ENCODE measurements at regions not wholly inside any gene's neighbourhood (a gene's known extent, or its start where the extent isn't known, plus 50 kb on each side); places are given as distances from the start of the nearest gene placed in this dataset.

GRCh38 chr13:42392180-42392579 is 120.2 kb downstream of the AKAP11 start:
- H3K9me3 ChIP-seq (replicated peaks; ENCODE audit: control insufficient read depth, insufficient read depth, low read depth, low read length), result no peaks in the 10 kb centered on the region
- DNase-seq (ENCODE audit: extremely low read depth in 1 of 4, low spot score in 3 of 4) (no peak), FAIRE-seq (no peak), ATAC-seq (no peak)
- no peaks in the 10 kb centered on the region for H3K9me1 ChIP-seq (ENCODE audit: control insufficient read depth, insufficient read depth, low read length)
- peaks cover 0 to 4% of the 10 kb centered on the region in 2 experiments; a peak in 1 of 5 replicates for H3K27me3 ChIP-seq (ENCODE audit: control insufficient read depth in 2 of 2, insufficient read depth in 2 of 2, low read length in 2 of 2)
- no peaks in the 10 kb centered on the region for H3K36me3 ChIP-seq (ENCODE audit: control insufficient read depth, insufficient read depth, low read length)
- no TSS peak for BruUV-seq (replicated peaks)
- no peak overlapping the region for H2AFZ ChIP-seq (ENCODE audit: low read depth, low read length)
- no peaks in the 10 kb centered on the region; a peak in 1 of 5 replicates for H3K4me1 ChIP-seq (replicated peaks in 1 of 2; ENCODE audit: control insufficient read depth in 2 of 2, insufficient read depth in 2 of 2, low read length in 2 of 2)
- H4K20me1 ChIP-seq (replicated peaks; ENCODE audit: control insufficient read depth, insufficient read depth, low read length), result no peaks in the 10 kb centered on the region
- CTCF ChIA-PET (ENCODE audit: low intra/inter-chr PET ratio), result no interaction called here
- no peak overlapping the region for H3K9ac ChIP-seq (ENCODE audit: insufficient read depth in 1 of 2, low read depth in 2 of 2, low read length in 2 of 2)
- in situ Hi-C loops (cut with MboI) (no loop called here), intact Hi-C loops (cut with micrococcal nuclease) (no loop called here)
- POLR2A ChIA-PET, result interaction anchor here (0.7 kb wide), 1 partner anchor 52 kb away, joined by 4 read pairs; no protein-coding TSS in a partner anchor
- no peak overlapping the region for H3K4me2 ChIP-seq (ENCODE audit: insufficient read depth, low read length)
- TF ChIP-seq TOE1 (IDR thresholded peaks at IDR 0.05; ENCODE audit: borderline replicate concordance) (no peak), TOE1 (CRISPR knock-in tag; IDR thresholded peaks at IDR 0.05; ENCODE audit: borderline replicate concordance, low read depth) (no peak)
- no peaks in the 10 kb centered on the region for H3K79me2 ChIP-seq (ENCODE audit: control insufficient read depth, insufficient read depth, low read length)
- H3K27ac ChIP-seq (ENCODE audit: extremely low read depth, low read depth, low read length), result no peak overlapping the region
- H3K4me3 ChIP-seq, result no peak overlapping the region
- no CpG with 5 or more reads among the region's 1 CpG for WGBS (ENCODE audit: insufficient coverage, low coverage, missing lambda C conversion rate)

DNA sequence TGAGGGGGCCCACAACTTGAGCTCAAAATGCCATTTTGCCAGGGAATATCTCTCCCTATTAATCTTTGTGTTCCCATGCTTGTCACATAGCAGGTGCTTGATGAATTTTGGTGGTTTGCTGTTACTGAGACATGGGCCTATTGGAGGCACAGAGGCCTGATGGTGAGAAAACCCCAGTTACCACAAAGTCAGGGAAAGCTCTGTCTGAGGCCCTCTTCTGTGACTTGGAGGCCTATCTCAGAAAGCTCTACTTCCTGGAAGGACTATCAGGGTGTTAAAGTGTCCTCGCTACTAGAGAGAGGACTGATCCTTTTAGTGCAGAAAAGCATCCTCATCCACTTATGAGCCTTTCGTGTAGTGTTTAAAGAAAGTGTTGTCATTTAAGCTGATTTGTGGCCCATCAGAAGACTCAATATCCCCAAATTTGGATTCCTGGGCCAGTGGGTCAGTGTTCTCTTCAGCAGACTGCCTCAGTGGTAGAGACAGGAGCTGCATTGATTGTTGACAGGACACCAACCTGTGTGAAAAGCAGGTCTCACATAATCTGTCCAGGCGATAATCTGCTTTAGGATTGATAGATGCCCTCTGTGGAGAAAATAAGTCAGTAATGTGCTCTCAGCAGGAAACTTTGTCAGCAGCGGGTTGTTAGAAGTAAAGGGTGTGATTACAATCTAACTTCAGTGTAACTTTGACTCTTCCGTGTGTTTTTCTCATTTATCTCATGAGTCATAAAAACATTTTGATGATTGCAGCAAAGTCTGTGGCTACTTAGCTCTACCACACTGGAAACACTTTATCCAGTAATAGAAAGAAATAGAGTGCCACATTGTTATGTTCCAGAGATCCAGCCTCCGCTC is 121.0 kb downstream of the AKAP11 start:
- POLR2A ChIA-PET, result interaction anchor here (0.7 kb wide), 1 partner anchor 51 kb away, joined by 4 read pairs; no protein-coding TSS in a partner anchor
- peaks cover 0 to 4% of the 10 kb centered on the region in 2 experiments; a peak in 1 of 5 replicates for H3K27me3 ChIP-seq (ENCODE audit: control insufficient read depth in 2 of 2, insufficient read depth in 2 of 2, low read length in 2 of 2)
- no peak overlapping the region for H3K4me2 ChIP-seq (ENCODE audit: insufficient read depth, low read length)
- in situ Hi-C loops (cut with MboI) (no loop called here), intact Hi-C loops (cut with micrococcal nuclease) (no loop called here)
- no peaks in the 10 kb centered on the region for H3K79me2 ChIP-seq (ENCODE audit: control insufficient read depth, insufficient read depth, low read length)
- no peaks in the 10 kb centered on the region for H3K9me3 ChIP-seq (replicated peaks; ENCODE audit: control insufficient read depth, insufficient read depth, low read depth, low read length)
- H3K9ac ChIP-seq (ENCODE audit: insufficient read depth in 1 of 2, low read depth in 2 of 2, low read length in 2 of 2), result no peak overlapping the region
- no peaks in the 10 kb centered on the region for H3K36me3 ChIP-seq (ENCODE audit: control insufficient read depth, insufficient read depth, low read length)
- DNase-seq (ENCODE audit: extremely low read depth in 1 of 4, low spot score in 3 of 4), result no peak
- BruUV-seq (replicated peaks), result no TSS peak
- H3K4me3 ChIP-seq, result no peak overlapping the region
- TF ChIP-seq FOSL1 (tag; conservative IDR thresholded peaks at IDR 0.05) (peak; percentile 51), ATF3 (IDR thresholded peaks at IDR 0.05) (no peak), ATF3 (CRISPR knock-in tag; conservative IDR thresholded peaks at IDR 0.05) (no peak)
- TF ChIP-seq, protein P1, sequence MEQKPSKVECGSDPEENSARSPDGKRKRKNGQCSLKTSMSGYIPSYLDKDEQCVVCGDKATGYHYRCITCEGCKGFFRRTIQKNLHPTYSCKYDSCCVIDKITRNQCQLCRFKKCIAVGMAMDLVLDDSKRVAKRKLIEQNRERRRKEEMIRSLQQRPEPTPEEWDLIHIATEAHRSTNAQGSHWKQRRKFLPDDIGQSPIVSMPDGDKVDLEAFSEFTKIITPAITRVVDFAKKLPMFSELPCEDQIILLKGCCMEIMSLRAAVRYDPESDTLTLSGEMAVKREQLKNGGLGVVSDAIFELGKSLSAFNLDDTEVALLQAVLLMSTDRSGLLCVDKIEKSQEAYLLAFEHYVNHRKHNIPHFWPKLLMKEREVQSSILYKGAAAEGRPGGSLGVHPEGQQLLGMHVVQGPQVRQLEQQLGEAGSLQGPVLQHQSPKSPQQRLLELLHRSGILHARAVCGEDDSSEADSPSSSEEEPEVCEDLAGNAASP (IDR thresholded peaks at IDR 0.05), result no peak
- WGBS (ENCODE audit: insufficient coverage, low coverage, missing lambda C conversion rate), result 4% methylated on average over 5 of the region's 6 CpGs
- no peak for ATAC-seq
- no peak overlapping the region for H3K27ac ChIP-seq (ENCODE audit: extremely low read depth, low read depth, low read length)
- H3K4me1 ChIP-seq (replicated peaks in 1 of 2; ENCODE audit: control insufficient read depth in 2 of 2, insufficient read depth in 2 of 2, low read length in 2 of 2), result no peaks in the 10 kb centered on the region; a peak in 1 of 5 replicates
- CTCF ChIA-PET (ENCODE audit: low intra/inter-chr PET ratio), result no interaction called here
- no peak overlapping the region for H2AFZ ChIP-seq (ENCODE audit: low read depth, low read length)
- FAIRE-seq, result no peak
- H3K9me1 ChIP-seq (ENCODE audit: control insufficient read depth, insufficient read depth, low read length), result no peaks in the 10 kb centered on the region
- no peaks in the 10 kb centered on the region for H4K20me1 ChIP-seq (replicated peaks; ENCODE audit: control insufficient read depth, insufficient read depth, low read length)

All from K562 (cell line).